HG02759 (cell line): ENCODE measurements at regions not wholly inside any gene's neighbourhood (a gene's known extent, or its start where the extent isn't known, plus 50 kb on each side); places are given as distances from the start of the nearest gene placed in this dataset.

Experiments used
- ATAC-seq: cut with Tn5 transposase; IDR thresholded peaks from one replicate; pipeline ENCODE4 v1.9.1; 2021; ENCODE audit warnings: mild to moderate bottlenecking, moderate library complexity; ENCODE audit not compliant: unreplicated experiment

- ATAC-seq = peak; percentile 53
Observed at GRCh38 chr5:86971034-86971571, 296.6 kb upstream of the RASA1 start.

- ATAC-seq = no peak
Observed at GRCh38 chr5:86974955-86975354, 292.7 kb upstream of the RASA1 start.

GRCh38 chr5:86977190-86977589, 290.5 kb upstream of the RASA1 start:
- no peak for ATAC-seq

- no peak for ATAC-seq
Observed at GRCh38 chr5:86977808-86978207, 289.9 kb upstream of the RASA1 start.

- peak; percentile 61 for ATAC-seq
Observed at GRCh38 chr5:86979811-86980411, 287.8 kb upstream of the RASA1 start.

GRCh38 chr5:86981898-86982297, 285.8 kb upstream of the RASA1 start:
- ATAC-seq = no peak

- no peak for ATAC-seq
Observed at GRCh38 chr5:86983208-86983607, 284.5 kb upstream of the RASA1 start.

GRCh38 chr5:86986837-86987236, 280.8 kb upstream of the RASA1 start:
- no peak for ATAC-seq

GRCh38 chr5:86997516-86997915, 270.2 kb upstream of the RASA1 start:
- ATAC-seq = no peak

- ATAC-seq = no peak
Observed at GRCh38 chr5:86999951-87000350, 267.7 kb upstream of the RASA1 start.

GRCh38 chr5:87002485-87002884, 265.2 kb upstream of the RASA1 start:
- ATAC-seq = no peak

GRCh38 chr5:87004101-87004500, 263.6 kb upstream of the RASA1 start:
- no peak for ATAC-seq

GRCh38 chr5:87007737-87008136, 259.9 kb upstream of the RASA1 start:
- ATAC-seq = no peak

- ATAC-seq = no peak
Observed at GRCh38 chr5:87008751-87009560, 258.7 kb upstream of the RASA1 start.

GRCh38 chr5:87010736-87011135, 256.9 kb upstream of the RASA1 start:
- no peak for ATAC-seq

GRCh38 chr5:87015901-87016300, 251.8 kb upstream of the RASA1 start:
- ATAC-seq = no peak

GRCh38 chr5:87020099-87020934, 247.4 kb upstream of the RASA1 start:
- ATAC-seq = peak; percentile 95

GRCh38 chr5:87022415-87022814, 245.3 kb upstream of the RASA1 start:
- ATAC-seq = no peak

- ATAC-seq = no peak
Observed at GRCh38 chr5:87027570-87027969, 240.1 kb upstream of the RASA1 start.

GRCh38 chr5:87029951-87030350, 237.7 kb upstream of the RASA1 start:
- ATAC-seq = no peak

- ATAC-seq = no peak
Observed at GRCh38 chr5:87030699-87031098, 237.0 kb upstream of the RASA1 start.
